ENCODE measurements at regions not wholly inside any gene's neighbourhood (a gene's known extent, or its start where the extent isn't known, plus 50 kb on each side); places are given as distances from the start of the nearest gene placed in this dataset.

DNA sequence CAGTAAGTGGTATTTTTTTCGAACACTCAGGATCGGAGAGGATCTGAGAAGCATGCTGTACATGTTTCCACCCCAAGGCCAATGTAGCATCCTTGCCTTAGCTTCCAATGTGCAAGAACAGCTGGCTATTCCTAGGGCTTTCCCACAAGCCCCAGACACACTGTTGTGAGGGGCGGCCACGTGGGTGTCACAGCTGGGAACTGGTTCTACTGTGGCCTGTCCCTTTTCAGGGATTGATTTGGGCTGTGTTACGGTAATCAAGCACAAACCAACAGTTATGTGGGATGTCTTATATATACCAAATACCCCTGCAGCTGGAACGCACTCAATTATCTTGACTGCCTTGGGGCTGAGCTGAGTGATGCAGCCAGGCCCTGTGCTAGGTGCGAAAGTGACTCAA lies 116.3 kb upstream of the CXCR4 start:
- DNase-seq: no peak

GRCh38 chr2:136233298-136233697 lies 115.3 kb upstream of the CXCR4 start:
- no peak for DNase-seq

GRCh38 chr2:136232456-136233172 lies 114.7 kb upstream of the CXCR4 start:
- DNase-seq: no peak

GRCh38 chr2:136230464-136230863 lies 112.5 kb upstream of the CXCR4 start:
- DNase-seq: no peak

- DNase-seq: no peak
Measured at GRCh38 chr2:136226903-136227302, 109.0 kb upstream of the CXCR4 start.

- DNase-seq: peak; percentile 25
Measured at GRCh38 chr2:136225950-136226835, 108.2 kb upstream of the CXCR4 start.

GRCh38 chr2:136223274-136223673 lies 105.3 kb upstream of the CXCR4 start:
- no peak for DNase-seq

DNA sequence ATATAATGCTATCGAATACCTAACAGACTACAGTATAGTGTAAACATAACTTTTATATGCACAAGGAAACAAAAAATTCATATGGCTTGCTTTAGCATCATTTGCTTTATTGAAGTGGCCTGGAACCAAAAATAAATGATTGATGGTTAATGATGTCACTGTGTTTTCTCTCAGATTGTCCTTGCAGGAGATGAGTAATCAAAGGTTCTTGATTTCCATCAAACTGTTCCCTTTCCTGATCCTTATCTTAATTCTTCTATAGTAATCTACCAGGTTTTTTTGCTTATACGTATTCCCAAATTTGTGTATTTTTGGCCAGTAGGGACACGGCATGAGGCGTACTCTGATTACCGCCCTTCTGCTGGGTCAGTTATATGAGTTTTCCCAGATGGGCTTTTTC lies 104.9 kb upstream of the CXCR4 start:
- DNase-seq: no peak

GRCh38 chr2:136221026-136221425 lies 103.1 kb upstream of the CXCR4 start:
- no peak for DNase-seq

DNA sequence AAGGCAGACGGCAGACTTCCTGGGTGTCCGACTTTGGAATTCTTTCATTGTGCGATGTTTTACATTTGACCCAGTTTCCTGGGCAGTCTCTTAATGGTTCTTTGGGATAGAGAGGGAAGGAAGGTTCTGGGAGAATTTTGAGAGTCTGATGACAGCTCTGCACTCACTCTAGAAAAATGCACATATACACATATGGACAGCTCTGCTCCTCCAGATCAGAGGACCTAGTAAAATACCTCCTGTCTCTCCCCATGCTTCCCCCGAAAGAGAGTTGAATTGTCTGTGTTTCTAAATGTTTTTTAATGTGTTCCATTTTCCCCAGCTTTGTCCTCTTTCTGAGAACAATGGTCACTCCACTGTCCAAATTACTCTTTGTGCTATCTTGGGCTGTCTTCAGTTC lies 102.0 kb upstream of the CXCR4 start:
- DNase-seq: no peak

- DNase-seq: no peak
Measured at GRCh38 chr2:136219341-136219740, 101.4 kb upstream of the CXCR4 start.

DNA sequence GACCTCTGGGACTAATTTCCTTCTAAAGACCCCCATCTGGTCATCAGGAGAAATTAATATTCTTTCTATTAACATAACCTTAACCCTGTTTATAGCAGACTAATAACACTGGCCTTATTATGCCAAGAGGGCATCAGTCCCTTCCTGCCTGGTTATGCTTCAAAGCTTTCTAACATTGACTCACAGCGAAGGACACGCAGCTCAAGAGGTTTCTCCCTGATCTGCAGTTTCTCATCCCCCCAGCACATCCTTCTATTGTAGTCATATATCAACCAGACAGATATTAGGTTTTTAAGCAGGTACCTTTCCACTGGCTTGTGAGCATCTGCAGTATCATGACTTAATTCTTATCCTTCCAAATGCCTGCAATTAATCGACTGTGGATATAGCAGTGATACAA lies 100.0 kb upstream of the CXCR4 start:
- DNase-seq: no peak

GRCh38 chr2:136215908-136216472 lies 98.0 kb upstream of the CXCR4 start:
- no peak for DNase-seq

GRCh38 chr2:136215449-136215848 lies 97.5 kb upstream of the CXCR4 start:
- no peak for DNase-seq

DNA sequence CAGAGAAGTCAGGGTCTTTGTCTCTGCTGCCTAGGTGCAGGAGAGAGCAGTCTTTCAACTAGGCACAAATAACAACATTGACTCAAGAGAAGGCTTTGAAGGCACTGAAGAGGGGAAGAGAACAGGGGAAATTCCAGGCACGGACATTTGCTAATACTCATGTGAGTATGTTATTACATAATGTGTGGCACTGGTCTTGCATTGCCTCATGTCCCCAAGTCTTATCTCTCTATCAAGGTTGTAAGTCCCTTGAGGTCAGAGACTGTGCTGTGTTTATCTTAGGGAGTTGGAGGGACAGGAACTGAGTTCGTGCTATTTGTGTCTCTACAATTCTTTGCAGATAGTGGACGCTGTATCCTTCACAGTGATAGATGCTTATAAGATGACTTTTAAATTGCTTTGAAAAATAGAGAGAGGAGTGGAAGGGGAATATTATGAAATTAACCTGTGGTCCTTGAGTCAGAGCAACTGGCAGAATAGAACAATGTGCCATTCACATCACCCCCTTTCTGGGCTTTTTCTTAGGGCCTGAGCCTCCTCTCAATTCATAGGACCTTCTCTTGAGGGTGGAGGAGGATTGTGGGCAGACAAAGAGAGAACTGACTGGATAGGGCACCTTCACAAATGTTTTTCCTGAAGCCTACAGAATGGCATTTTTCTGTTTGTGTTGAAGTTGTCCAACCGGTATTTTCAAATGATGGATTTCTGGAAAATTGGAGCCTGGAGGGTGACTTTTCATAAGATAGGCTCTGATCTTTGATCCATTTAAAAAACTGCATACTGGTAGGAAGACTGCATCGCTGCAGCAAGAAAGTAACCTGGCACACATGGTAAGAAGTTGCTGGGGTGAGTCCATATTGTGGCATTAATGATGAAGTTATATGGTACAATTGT lies 96.6 kb upstream of the CXCR4 start:
- no peak for DNase-seq

- no peak for DNase-seq
Measured at GRCh38 chr2:136213836-136214235, 95.9 kb upstream of the CXCR4 start.

DNA sequence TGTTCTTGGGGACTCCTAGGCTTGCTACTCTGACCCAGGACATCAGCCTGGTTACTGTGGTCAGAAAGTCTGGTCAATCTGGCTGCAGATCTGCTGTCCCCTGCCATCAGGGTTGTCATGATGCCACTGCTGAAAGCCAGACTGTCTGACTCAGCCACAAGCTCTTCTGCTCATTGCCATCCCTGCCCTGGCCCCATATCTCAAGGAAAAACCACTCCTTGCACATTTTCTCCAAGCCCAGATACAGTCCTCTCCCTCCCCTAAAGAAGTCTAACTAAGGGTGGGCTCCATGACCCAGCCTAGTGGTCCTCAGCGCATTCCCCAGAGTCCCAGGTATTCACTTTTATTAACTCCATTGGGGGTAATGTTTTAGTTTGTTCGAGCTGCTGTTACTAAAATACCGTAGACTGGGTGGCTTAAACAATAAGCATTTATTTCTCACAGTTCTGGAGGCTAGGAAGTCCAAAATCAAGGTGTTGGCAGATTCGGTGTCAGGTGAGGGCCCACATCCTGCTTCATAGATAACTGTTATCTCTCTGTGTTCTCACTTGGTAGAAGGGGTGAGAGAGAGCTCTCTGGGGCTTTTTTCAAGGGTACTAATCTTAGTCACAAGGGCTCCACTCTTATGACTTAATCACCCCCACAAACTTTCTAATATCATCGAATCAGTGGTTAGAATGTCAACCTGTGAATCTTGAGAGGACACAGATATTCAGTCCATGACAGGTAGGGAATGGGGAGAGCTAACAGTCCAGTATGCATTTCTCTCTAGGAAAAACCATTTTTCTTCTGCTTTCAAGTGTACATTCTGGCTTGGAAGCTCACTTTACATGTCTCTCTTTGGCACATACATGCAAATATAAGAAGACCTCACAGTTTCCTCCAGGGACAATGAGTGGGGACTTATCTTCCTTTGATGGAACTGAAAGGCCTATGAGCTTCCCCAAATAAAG lies 94.8 kb upstream of the CXCR4 start:
- no peak for DNase-seq

DNA sequence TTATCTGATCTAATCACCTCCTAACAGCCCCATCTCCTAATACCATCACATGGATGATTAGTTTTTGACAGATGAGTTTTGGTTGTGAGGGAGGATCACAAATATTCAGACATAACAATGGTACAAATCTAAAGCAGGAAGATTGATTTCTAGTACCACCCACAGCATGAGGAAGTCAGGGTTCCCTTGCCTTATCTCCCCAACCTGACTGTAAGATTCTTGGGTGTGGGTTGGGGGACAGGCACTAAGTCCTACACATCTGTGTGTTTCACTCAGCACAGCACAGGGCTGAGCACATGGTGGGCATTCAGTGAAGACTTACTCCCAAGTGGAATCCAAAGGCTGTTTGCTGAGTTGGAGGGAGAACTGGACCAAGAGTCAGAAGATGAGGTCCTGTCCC lies 93.8 kb upstream of the CXCR4 start:
- no peak for DNase-seq

DNA sequence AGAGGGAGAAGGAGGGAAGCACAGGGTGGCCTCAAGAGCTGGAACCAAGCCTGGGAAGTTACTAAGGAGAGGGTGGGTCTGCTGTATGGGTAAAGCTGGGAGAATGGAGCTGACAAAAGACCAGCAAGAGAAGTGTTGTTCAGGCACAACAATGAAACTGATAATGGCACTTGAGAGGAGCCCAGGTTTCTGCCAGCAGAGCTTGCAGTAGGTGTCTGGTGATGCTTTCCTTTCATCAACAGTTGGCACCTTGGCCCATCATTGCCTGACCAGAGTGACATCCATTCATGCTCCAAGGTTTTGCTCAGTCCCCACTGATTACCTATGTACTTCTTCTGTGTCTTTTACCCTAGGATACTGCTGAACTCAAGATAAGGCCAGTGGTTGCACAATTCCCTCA lies 92.9 kb upstream of the CXCR4 start:
- no peak for DNase-seq

GRCh38 chr2:136210455-136210805 lies 92.5 kb upstream of the CXCR4 start:
- DNase-seq: no peak

- no peak for DNase-seq
Measured at GRCh38 chr2:136209561-136210454, 91.9 kb upstream of the CXCR4 start.

Measured in activated CD4-positive, alpha-beta T cell treated with anti-CD3 and anti-CD28 coated beads, Interleukin-2, amount 50 U/mL, for 1 hour (primary cell).